ENCODE measurements at regions not wholly inside any gene's neighbourhood (a gene's known extent, or its start where the extent isn't known, plus 50 kb on each side); places are given as distances from the start of the nearest gene placed in this dataset.

DNA sequence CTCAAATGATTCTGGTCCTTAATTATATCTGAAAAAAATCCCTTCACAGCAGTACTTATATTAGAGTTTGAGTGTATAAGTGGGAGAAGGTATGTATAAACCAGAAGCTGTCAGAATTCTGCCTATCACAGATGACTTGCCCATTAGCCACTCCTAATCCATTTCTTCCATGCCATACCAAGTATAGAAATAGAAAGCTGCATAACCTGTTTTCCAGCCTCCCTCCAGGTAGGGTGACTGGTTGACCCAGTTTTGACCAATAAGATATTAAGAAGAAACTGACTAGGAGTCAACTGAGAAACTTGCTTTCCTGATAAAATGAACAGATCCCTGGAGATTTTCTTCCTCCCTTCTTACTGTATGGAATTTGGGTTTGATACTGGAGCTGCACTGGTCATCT is 112.2 kb upstream of the GRIK2 start:
- TF ChIP-seq MBD4 (IDR thresholded peaks at IDR 0.05; ENCODE audit: borderline replicate concordance, low read length): no peak
- TF ChIP-seq CTCF (CRISPR knock-in tag; IDR thresholded peaks at IDR 0.05): no peak
- no peak for TF ChIP-seq JUNB (CRISPR knock-in tag; IDR thresholded peaks at IDR 0.05; ENCODE audit: borderline replicate concordance)
- TF ChIP-seq ATM (IDR thresholded peaks at IDR 0.05; ENCODE audit: borderline replicate concordance): no peak
- TF ChIP-seq, protein P1, sequence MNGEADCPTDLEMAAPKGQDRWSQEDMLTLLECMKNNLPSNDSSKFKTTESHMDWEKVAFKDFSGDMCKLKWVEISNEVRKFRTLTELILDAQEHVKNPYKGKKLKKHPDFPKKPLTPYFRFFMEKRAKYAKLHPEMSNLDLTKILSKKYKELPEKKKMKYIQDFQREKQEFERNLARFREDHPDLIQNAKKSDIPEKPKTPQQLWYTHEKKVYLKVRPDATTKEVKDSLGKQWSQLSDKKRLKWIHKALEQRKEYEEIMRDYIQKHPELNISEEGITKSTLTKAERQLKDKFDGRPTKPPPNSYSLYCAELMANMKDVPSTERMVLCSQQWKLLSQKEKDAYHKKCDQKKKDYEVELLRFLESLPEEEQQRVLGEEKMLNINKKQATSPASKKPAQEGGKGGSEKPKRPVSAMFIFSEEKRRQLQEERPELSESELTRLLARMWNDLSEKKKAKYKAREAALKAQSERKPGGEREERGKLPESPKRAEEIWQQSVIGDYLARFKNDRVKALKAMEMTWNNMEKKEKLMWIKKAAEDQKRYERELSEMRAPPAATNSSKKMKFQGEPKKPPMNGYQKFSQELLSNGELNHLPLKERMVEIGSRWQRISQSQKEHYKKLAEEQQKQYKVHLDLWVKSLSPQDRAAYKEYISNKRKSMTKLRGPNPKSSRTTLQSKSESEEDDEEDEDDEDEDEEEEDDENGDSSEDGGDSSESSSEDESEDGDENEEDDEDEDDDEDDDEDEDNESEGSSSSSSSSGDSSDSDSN (CRISPR knock-in tag; IDR thresholded peaks at IDR 0.05): no peak
- TF ChIP-seq CREB3 (CRISPR knock-in tag; IDR thresholded peaks at IDR 0.05): no peak
- no peak for TF ChIP-seq HOXA5 (CRISPR knock-in tag; IDR thresholded peaks at IDR 0.05)
- TF ChIP-seq, protein P2, sequence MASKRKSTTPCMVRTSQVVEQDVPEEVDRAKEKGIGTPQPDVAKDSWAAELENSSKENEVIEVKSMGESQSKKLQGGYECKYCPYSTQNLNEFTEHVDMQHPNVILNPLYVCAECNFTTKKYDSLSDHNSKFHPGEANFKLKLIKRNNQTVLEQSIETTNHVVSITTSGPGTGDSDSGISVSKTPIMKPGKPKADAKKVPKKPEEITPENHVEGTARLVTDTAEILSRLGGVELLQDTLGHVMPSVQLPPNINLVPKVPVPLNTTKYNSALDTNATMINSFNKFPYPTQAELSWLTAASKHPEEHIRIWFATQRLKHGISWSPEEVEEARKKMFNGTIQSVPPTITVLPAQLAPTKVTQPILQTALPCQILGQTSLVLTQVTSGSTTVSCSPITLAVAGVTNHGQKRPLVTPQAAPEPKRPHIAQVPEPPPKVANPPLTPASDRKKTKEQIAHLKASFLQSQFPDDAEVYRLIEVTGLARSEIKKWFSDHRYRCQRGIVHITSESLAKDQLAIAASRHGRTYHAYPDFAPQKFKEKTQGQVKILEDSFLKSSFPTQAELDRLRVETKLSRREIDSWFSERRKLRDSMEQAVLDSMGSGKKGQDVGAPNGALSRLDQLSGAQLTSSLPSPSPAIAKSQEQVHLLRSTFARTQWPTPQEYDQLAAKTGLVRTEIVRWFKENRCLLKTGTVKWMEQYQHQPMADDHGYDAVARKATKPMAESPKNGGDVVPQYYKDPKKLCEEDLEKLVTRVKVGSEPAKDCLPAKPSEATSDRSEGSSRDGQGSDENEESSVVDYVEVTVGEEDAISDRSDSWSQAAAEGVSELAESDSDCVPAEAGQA (IDR thresholded peaks at IDR 0.05; ENCODE audit: low read depth): no peak
- TF ChIP-seq, protein P2 (CRISPR knock-in tag; IDR thresholded peaks at IDR 0.05; ENCODE audit: borderline replicate concordance): no peak
- no peak for TF ChIP-seq REST (IDR thresholded peaks at IDR 0.05; ENCODE audit: borderline replicate concordance in 1 of 2, low read depth in 1 of 2, low read length in 2 of 2)
